ENCODE measurements at regions not wholly inside any gene's neighbourhood (a gene's known extent, or its start where the extent isn't known, plus 50 kb on each side); places are given as distances from the start of the nearest gene placed in this dataset.

- Histone ChIP-seq H3K27ac (no peak overlapping the region), H3K27me3 (no peaks in the 10 kb centered on the region), H3K4me3 (no peak overlapping the region), H3K9me3 (replicated peaks in 1 of 3) (no peaks in the 10 kb centered on the region), H3K4me1 (replicated peaks in 1 of 2) (no peaks in the 10 kb centered on the region), H3K36me3 (replicated peaks in 1 of 2) (no peaks in the 10 kb centered on the region)
- 75 to 85% (median 82%) methylated on average over 2 of the region's 2 CpGs for WGBS, 4 donors
- no peak for DNase-seq
- no peak for TF ChIP-seq CTCF (IDR thresholded peaks at IDR 0.05)
- no peak for TF ChIP-seq POLR2A (IDR thresholded peaks at IDR 0.05)
- intact Hi-C loops (cut with DNase I), result no loop called here
Observed at GRCh38 chr10:121211446-121211845, 360.3 kb downstream of the WDR11 start.

GRCh38 chr10:121213437-121213836 is 362.3 kb downstream of the WDR11 start:
- no peak for DNase-seq
- 88 to 96% (median 91%) methylated on average over 4 of the region's 4 CpGs for WGBS, 4 donors
- Histone ChIP-seq H3K4me3 (no peak overlapping the region), H3K27ac (no peak overlapping the region), H3K36me3 (replicated peaks in 1 of 2) (no peaks in the 10 kb centered on the region), H3K4me1 (replicated peaks in 1 of 2) (no peaks in the 10 kb centered on the region), H3K9me3 (replicated peaks in 1 of 3) (no peaks in the 10 kb centered on the region), H3K27me3 (no peaks in the 10 kb centered on the region)
- TF ChIP-seq POLR2A (IDR thresholded peaks at IDR 0.05) (no peak), CTCF (IDR thresholded peaks at IDR 0.05) (no peak)
- intact Hi-C loops (cut with DNase I), result no loop called here

- WGBS, 4 donors, result 62 to 81% (median 76%) methylated on average over 2 of the region's 2 CpGs
- H3K4me1 ChIP-seq (replicated peaks in 1 of 2), result no peaks in the 10 kb centered on the region
- DNase-seq, result no peak
- no peaks in the 10 kb centered on the region for H3K36me3 ChIP-seq (replicated peaks in 1 of 2)
- H3K9me3 ChIP-seq (replicated peaks in 1 of 3), result no peaks in the 10 kb centered on the region
- H3K27me3 ChIP-seq, result no peaks in the 10 kb centered on the region
- intact Hi-C loops (cut with DNase I), result no loop called here
- H3K4me3 ChIP-seq, result no peak overlapping the region
- no peak overlapping the region for H3K27ac ChIP-seq
- no peak for TF ChIP-seq POLR2A (IDR thresholded peaks at IDR 0.05)
- TF ChIP-seq CTCF (IDR thresholded peaks at IDR 0.05), result no peak
Observed at GRCh38 chr10:121216295-121216694, 365.1 kb downstream of the WDR11 start.

GRCh38 chr10:121216721-121217181 is 365.6 kb downstream of the WDR11 start:
- H3K4me1 ChIP-seq (replicated peaks in 1 of 2), result no peaks in the 10 kb centered on the region
- TF ChIP-seq POLR2A (IDR thresholded peaks at IDR 0.05) (no peak), CTCF (IDR thresholded peaks at IDR 0.05) (no peak)
- no peaks in the 10 kb centered on the region for H3K27me3 ChIP-seq
- intact Hi-C loops (cut with DNase I), result no loop called here
- no peaks in the 10 kb centered on the region for H3K36me3 ChIP-seq (replicated peaks in 1 of 2)
- peak in 3 of 7 donors; percentile 13 to 29 (median 16) for DNase-seq
- no peak overlapping the region for H3K4me3 ChIP-seq
- no peak overlapping the region for H3K27ac ChIP-seq
- WGBS, 4 donors, result 76 to 86% (median 80%) methylated on average over 8 of the region's 8 CpGs
- H3K9me3 ChIP-seq (replicated peaks in 1 of 3), result no peaks in the 10 kb centered on the region
